HG03571 (cell line): ENCODE measurements at regions not wholly inside any gene's neighbourhood (a gene's known extent, or its start where the extent isn't known, plus 50 kb on each side); places are given as distances from the start of the nearest gene placed in this dataset.

Source experiments
- ATAC-seq: cut with Tn5 transposase; IDR thresholded peaks from one replicate; pipeline ENCODE4 v1.9.1; 2021; ENCODE audit not compliant: unreplicated experiment

GRCh38 chr9:118029425-118029824 is 325.2 kb downstream of the TLR4 start:
- ATAC-seq = no peak

- no peak for ATAC-seq
Observed at GRCh38 chr9:118034701-118035100, 330.5 kb downstream of the TLR4 start.

DNA sequence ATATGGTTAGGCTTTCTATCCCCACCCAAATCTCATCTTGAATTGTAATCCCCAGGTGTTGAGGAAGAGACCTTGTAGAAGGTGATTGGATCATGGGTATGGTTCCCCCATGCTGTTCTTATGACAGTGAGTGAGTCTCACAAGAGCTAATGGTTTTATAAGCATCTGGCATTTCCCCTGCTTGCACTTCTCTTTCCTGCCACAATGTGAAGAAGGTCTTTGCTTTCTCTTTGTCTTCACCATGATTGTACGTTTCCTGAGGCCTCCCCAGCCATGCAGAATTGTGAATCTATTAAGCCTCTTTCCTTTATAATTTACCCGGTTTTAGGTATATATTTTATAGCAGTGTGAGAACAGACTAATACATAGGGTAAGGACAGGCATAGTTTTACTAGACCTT is 334.5 kb downstream of the TLR4 start:
- no peak for ATAC-seq

- no peak for ATAC-seq
Observed at GRCh38 chr9:118058227-118058626, 354.0 kb downstream of the TLR4 start.

DNA sequence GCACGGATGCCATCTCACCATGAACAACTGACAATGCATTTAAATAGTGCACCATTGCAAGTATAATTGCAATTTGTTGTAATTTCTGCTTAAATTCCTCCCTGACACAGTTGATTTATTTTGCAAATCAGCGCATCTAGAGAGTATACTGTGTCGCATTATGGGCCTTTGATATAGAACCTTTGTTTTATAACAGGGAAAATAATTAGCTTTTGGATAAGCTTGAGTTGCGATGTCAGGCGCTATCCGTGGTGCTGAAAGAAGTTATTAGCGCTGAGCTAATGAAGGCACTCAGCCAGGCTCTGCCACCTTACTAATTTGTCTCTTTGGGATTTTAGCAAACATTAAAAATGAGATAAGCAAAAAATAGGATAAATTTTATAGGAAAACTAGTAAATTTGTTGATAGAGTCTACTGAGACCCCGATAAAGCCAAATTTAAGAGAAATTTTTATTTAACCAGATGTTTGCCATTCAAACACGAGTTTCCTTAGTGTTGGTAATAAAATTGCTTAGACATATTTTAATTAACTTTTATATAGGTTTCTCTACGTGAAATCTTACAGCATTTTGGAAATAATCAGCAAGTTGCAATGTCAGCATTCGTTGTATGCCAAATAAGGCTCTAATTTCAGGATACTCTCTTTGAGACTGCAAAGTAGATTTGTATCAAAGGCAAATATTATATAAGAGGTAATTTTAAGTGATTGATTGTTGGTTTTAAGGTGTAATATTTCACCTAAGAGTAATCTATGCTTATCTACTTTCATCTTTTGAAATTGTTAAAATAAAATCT is 355.5 kb downstream of the TLR4 start:
- ATAC-seq = no peak

DNA sequence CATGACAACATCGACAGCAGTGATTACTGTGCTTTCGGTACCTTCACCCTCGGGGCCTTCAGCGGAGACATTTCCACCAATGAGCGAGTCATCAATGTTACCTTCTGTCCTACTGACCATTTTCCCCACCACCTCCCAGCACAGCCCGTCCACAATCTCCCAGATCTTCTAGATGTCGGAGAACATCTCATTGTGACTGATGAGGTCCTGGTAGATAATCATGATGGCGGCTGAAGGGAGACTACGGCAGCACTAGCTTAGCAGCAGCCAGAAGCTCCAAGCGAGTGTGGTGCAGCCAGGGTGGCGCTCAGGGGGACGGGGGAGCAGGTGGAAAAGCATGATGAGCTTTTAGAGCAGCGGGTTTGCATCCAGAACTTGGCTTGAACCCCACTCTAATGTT is 379.0 kb downstream of the TLR4 start:
- no peak for ATAC-seq

GRCh38 chr9:118088090-118088489 is 383.9 kb downstream of the TLR4 start:
- peak; percentile 84 for ATAC-seq

DNA sequence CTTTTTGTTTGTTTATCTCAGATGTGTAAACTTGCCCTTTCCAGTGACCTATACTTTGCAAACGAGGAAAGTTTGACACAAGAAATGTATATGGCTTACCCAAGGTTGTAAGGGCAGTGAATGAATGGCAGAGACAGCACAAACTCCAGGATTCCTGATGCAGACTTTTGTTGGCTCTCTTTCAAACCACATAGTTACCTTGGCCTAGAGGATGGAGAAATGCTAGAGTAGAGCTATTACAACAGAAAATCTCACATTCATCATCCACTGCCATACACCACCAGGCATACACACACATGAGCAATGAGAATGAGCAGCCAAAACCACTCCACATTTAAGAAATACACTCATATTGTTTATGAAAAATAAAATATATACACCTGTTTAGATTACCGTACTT is 387.0 kb downstream of the TLR4 start:
- no peak for ATAC-seq

DNA sequence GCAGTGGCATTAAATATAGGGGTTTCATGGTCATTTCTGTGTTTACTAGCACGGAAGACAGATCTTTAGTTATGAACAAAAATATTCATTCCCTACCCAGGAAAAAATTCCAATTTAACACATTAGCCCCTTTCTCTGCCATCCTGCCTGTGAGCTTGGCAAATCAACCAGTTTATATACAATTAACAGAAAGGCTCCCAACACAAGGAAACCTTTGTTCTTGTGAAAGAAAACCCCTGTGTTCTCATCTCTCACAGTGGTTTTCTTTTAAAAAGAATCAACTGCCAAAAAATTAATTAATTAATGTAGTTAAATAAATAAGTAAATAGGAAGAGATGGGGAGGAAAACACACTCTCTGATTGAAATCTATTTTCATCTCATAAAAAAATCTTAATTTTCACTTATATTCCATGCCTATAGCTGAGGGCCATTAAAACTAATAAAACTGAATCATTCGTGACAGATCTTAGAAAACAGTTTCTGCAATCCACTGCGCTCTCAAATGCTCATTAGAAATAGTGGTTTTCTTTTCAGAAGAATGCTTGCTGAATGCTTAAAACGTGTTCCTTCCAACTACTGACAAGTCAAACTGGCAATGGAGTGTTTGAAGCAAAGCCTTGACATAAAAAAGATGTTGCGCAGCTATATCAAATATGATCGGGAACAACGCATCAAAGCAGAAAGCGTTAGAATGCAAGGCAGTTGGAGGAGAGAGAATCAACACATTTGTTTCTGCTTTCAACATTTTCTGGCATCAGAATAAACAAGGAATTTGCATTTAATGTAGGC is 387.7 kb downstream of the TLR4 start:
- ATAC-seq = no peak

DNA sequence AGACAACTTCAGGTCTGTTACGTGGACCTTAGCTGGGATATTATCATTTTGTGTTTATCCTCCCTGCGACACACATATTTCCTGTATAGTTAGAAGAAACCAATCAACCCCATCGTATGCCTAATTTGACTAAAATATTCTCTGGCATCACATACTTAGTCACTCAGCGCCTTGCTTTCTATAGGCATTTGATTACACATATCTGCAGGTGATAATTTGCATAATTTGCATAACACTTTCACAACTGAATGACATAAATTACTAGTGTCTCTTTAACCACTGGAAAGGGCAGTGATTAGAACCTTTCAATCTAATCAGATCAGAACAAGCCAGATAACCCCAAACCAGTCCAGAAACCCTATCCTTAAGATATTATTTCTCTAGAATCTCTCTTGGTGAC is 390.2 kb downstream of the TLR4 start:
- no peak for ATAC-seq

DNA sequence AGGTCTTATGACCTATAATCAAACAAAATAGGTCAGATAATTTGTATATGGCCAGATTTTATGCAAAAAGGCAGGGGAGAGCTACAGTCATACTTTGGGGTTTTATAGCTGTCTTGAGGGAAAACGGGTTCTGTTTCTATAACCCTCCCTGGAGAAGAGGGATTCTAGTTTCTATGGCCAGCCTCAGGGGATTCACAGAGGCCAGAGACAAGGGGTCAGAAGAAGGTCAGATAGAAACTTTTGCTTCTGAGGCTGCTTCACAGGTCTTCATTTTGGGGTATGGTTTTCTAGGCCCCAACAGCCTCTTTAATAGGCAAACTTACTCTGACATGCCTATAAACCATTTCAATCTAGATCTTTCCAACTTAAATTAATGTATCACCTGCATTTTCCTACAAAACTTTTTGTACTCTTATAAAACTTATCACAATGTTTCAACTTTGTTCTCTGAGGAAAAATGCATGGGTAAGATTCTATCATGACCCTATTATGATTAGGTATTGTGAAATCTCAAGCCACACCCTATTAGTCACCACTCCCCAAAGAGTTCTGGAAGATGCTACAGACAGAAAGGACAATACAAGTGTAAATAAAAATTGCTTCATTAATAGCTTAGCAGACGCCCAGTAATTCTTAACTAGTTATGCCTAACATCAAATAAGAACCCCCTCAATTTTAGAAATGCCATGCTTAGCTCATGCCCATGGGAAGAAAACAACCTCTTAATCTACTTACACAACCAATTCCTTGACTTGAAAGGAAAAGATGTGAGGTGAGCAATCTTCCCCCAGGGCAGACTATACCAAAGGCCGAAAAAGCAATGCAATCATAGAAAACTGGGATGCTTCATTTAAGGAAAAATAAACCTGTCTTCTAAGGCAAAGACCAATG is 396.6 kb downstream of the TLR4 start:
- no peak for ATAC-seq

- no peak for ATAC-seq
Observed at GRCh38 chr9:118104363-118104762, 400.2 kb downstream of the TLR4 start.

- no peak for ATAC-seq
Observed at GRCh38 chr9:118108971-118109370, 404.8 kb downstream of the TLR4 start.

- no peak for ATAC-seq
Observed at GRCh38 chr9:118109542-118109941, 405.3 kb downstream of the TLR4 start.

GRCh38 chr9:118121361-118121760 is 417.2 kb downstream of the TLR4 start:
- ATAC-seq = no peak

- no peak for ATAC-seq
Observed at GRCh38 chr9:118128313-118128712, 424.1 kb downstream of the TLR4 start.

GRCh38 chr9:118129541-118129940 is 425.3 kb downstream of the TLR4 start:
- ATAC-seq = no peak

DNA sequence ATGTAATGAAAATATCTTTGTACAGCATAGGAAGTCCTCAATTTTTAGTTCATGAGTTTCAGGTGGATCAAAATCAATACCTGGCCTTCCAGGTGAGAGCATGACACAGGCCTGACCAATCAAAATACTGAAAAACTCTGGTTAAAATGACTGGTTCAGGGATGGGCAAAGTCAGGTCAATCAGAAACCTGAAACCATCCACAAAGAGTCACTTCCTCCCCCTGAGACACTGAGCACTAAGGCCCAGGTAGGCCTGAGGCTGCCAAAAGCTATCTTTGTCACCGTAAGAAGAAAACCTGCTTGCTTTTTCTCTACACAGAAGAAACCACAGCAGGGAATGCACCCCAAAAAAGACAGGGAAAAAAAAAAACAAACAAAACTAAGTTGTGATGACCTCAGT is 444.8 kb downstream of the TLR4 start:
- no peak for ATAC-seq

- ATAC-seq = no peak
Observed at GRCh38 chr9:118156846-118157245, 452.6 kb downstream of the TLR4 start.

- no peak for ATAC-seq
Observed at GRCh38 chr9:118162716-118163115, 458.5 kb downstream of the TLR4 start.

- no peak for ATAC-seq
Observed at GRCh38 chr9:118163751-118164150, 459.5 kb downstream of the TLR4 start.
